DOHH2 (cell line): ENCODE measurements at regions not wholly inside any gene's neighbourhood (a gene's known extent, or its start where the extent isn't known, plus 50 kb on each side); places are given as distances from the start of the nearest gene placed in this dataset.

Experiments used
- H3F3A ChIP-seq: fragments of 200-600 bp; sonication (generic), shearing (Covaris generic); 2 replicates; pipeline ENCODE4 v1.6.0; 2016; ENCODE audit warnings: antibody characterized with exemption, mild to moderate bottlenecking; ENCODE audit not compliant: control insufficient read depth, insufficient read depth
- H3K27ac ChIP-seq: fragments of 200-600 bp; sonication (generic); 2 replicates; pipeline ENCODE4 v1.5.1; 2014; ENCODE audit warnings: low read depth, mild to moderate bottlenecking, low read length, moderate library complexity
- H3K27me3 ChIP-seq: fragments of 200-600 bp; sonication (generic); 2 replicates; pipeline ENCODE4 v1.6.1; 2014; ENCODE audit warnings: mild to moderate bottlenecking, low read length, mixed read lengths; ENCODE audit not compliant: control insufficient read depth
- H3K36me3 ChIP-seq: fragments of 200-600 bp; sonication (generic); 2 replicates; pipeline ENCODE4 v1.6.1; 2014; ENCODE audit warnings: mild to moderate bottlenecking, low read length, moderate library complexity, mixed read lengths; ENCODE audit not compliant: control insufficient read depth
- H3K4me1 ChIP-seq: fragments of 200-600 bp; sonication (generic); 2 replicates; pipeline ENCODE4 v1.6.1; 2014; ENCODE audit warnings: mild to moderate bottlenecking, low read length, mixed read lengths; ENCODE audit not compliant: control insufficient read depth
- H3K4me2 ChIP-seq: fragments of 200-600 bp; sonication (generic); 2 replicates; pipeline ENCODE4 v1.6.0; 2014; ENCODE audit warnings: mild to moderate bottlenecking, low read length, moderate library complexity
- H3K4me3 ChIP-seq: fragments of 200-600 bp; sonication (generic); 2 replicates; pipeline ENCODE4 v1.5.1; 2014; ENCODE audit warnings: mild to moderate bottlenecking, low read length, mixed read lengths
- H3K79me2 ChIP-seq: fragments of 200-600 bp; sonication (generic); 2 replicates; pipeline ENCODE4 v1.6.1; 2014; ENCODE audit warnings: mild to moderate bottlenecking, low read length, mixed read lengths; ENCODE audit not compliant: control insufficient read depth
- H3K9me2 ChIP-seq: fragments of 200-600 bp; sonication (generic); replicated peaks from 2 replicates; pipeline ENCODE4 v1.6.1; 2014; ENCODE audit warnings: mild to moderate bottlenecking, low read length, mixed read lengths; ENCODE audit not compliant: control insufficient read depth
- H3K9me3 ChIP-seq: fragments of 200-600 bp; sonication (generic); 2 replicates; pipeline ENCODE4 v1.6.1; 2014; ENCODE audit warnings: antibody characterized with exemption, low read length, mixed read lengths; ENCODE audit not compliant: control insufficient read depth, insufficient read depth
- H4K20me1 ChIP-seq: fragments of 200-600 bp; sonication (generic); 2 replicates; pipeline ENCODE4 v1.6.0; 2014; ENCODE audit warnings: low read depth, mild to moderate bottlenecking, antibody characterized with exemption, low read length, moderate library complexity; ENCODE audit not compliant: control insufficient read depth, insufficient read depth
- CTCF ChIP-seq: fragments of 200-600 bp; sonication (generic); IDR thresholded peaks from one replicate; pipeline ENCODE4 v1.5.1; 2014; ENCODE audit warnings: antibody characterized with exemption, mild to moderate bottlenecking, low read depth, low read length; ENCODE audit not compliant: poor library complexity, severe bottlenecking
- EZH2phosphoT487 ChIP-seq: fragments of 200-600 bp; sonication (generic); IDR thresholded peaks from 2 replicates; pipeline ENCODE4 v1.6.1; 2017; ENCODE audit warnings: borderline replicate concordance, mild to moderate bottlenecking, antibody characterized with exemption, low read length, moderate library complexity, mixed read lengths

GRCh38 chrX:20529301-20529700 is 262.6 kb upstream of the RPS6KA3 start:
- no peak overlapping the region for H3K4me2 ChIP-seq
- TF ChIP-seq CTCF (no peak), EZH2phosphoT487 (no peak)
- H3F3A ChIP-seq: no peaks in the 10 kb centered on the region
- no peaks in the 10 kb centered on the region for H3K36me3 ChIP-seq
- H3K4me1 ChIP-seq: no peaks in the 10 kb centered on the region
- H3K27me3 ChIP-seq: no peaks in the 10 kb centered on the region
- no peaks in the 10 kb centered on the region for H3K79me2 ChIP-seq
- H4K20me1 ChIP-seq: no peaks in the 10 kb centered on the region
- no peak overlapping the region for H3K27ac ChIP-seq
- H3K9me3 ChIP-seq: no peaks in the 10 kb centered on the region
- no peak overlapping the region for H3K4me3 ChIP-seq
- H3K9me2 ChIP-seq: no peaks in the 10 kb centered on the region

GRCh38 chrX:20527558-20528011 is 260.9 kb upstream of the RPS6KA3 start:
- H3K27me3 ChIP-seq: no peaks in the 10 kb centered on the region
- H4K20me1 ChIP-seq: no peaks in the 10 kb centered on the region
- no peaks in the 10 kb centered on the region for H3K9me3 ChIP-seq
- no peak overlapping the region for H3K4me3 ChIP-seq
- no peaks in the 10 kb centered on the region for H3F3A ChIP-seq
- no peaks in the 10 kb centered on the region for H3K79me2 ChIP-seq
- TF ChIP-seq EZH2phosphoT487: no peak
- TF ChIP-seq CTCF: peak; percentile 33
- no peak overlapping the region for H3K27ac ChIP-seq
- no peaks in the 10 kb centered on the region for H3K36me3 ChIP-seq
- H3K4me1 ChIP-seq: no peaks in the 10 kb centered on the region
- H3K4me2 ChIP-seq: no peak overlapping the region
- H3K9me2 ChIP-seq: no peaks in the 10 kb centered on the region

GRCh38 chrX:20527041-20527440 is 260.3 kb upstream of the RPS6KA3 start:
- H3K27ac ChIP-seq: no peak overlapping the region
- H3F3A ChIP-seq: no peaks in the 10 kb centered on the region
- no peaks in the 10 kb centered on the region for H3K9me2 ChIP-seq
- no peaks in the 10 kb centered on the region for H3K27me3 ChIP-seq
- H3K79me2 ChIP-seq: no peaks in the 10 kb centered on the region
- H3K4me2 ChIP-seq: no peak overlapping the region
- TF ChIP-seq CTCF (no peak), EZH2phosphoT487 (no peak)
- no peaks in the 10 kb centered on the region for H3K9me3 ChIP-seq
- H3K4me1 ChIP-seq: no peaks in the 10 kb centered on the region
- no peaks in the 10 kb centered on the region for H3K36me3 ChIP-seq
- no peaks in the 10 kb centered on the region for H4K20me1 ChIP-seq
- no peak overlapping the region for H3K4me3 ChIP-seq
